Ureter (tissue), 1 donor: ENCODE measurements at regions not wholly inside any gene's neighbourhood (a gene's known extent, or its start where the extent isn't known, plus 50 kb on each side); places are given as distances from the start of the nearest gene placed in this dataset.

ENCODE experiments used
- DNase-seq: peaks from one replicate; pipeline ENCODE4 v3.0.0-alpha.2; 2020; ENCODE audit warnings: low spot score
- donor health status: DM: yes; HTN: yes; CAD: no.

- no peak for DNase-seq
Observed at GRCh38 chr14:101179691-101180211, 276.2 kb upstream of the RTL1 start.

GRCh38 chr14:101181446-101182313 is 278.2 kb upstream of the RTL1 start:
- no peak for DNase-seq

- no peak for DNase-seq
Observed at GRCh38 chr14:101182476-101182875, 279.0 kb upstream of the RTL1 start.

- DNase-seq, result no peak
Observed at GRCh38 chr14:101183376-101184103, 280.0 kb upstream of the RTL1 start.

- DNase-seq, result no peak
Observed at GRCh38 chr14:101184104-101184455, 280.6 kb upstream of the RTL1 start.

- no peak for DNase-seq
Observed at GRCh38 chr14:101184572-101184971, 281.1 kb upstream of the RTL1 start.

GRCh38 chr14:101185073-101185835 is 281.7 kb upstream of the RTL1 start:
- DNase-seq, result no peak

GRCh38 chr14:101185946-101186345 is 282.4 kb upstream of the RTL1 start:
- DNase-seq, result no peak

GRCh38 chr14:101186544-101186943 is 283.0 kb upstream of the RTL1 start:
- DNase-seq, result no peak

- DNase-seq, result no peak
Observed at GRCh38 chr14:101186992-101187815, 283.7 kb upstream of the RTL1 start.

- DNase-seq, result no peak
Observed at GRCh38 chr14:101187816-101188570, 284.5 kb upstream of the RTL1 start.

- no peak for DNase-seq
Observed at GRCh38 chr14:101188571-101188915, 285.0 kb upstream of the RTL1 start.

- DNase-seq, result no peak
Observed at GRCh38 chr14:101189266-101189665, 285.7 kb upstream of the RTL1 start.

- no peak for DNase-seq
Observed at GRCh38 chr14:101189962-101190560, 286.5 kb upstream of the RTL1 start.

GRCh38 chr14:101191101-101191720 is 287.7 kb upstream of the RTL1 start:
- DNase-seq, result peak; percentile 15

- DNase-seq, result peak; percentile 19
Observed at GRCh38 chr14:101191721-101192660, 288.5 kb upstream of the RTL1 start.

GRCh38 chr14:101192661-101193000 is 289.1 kb upstream of the RTL1 start:
- DNase-seq, result peak; percentile 32

- DNase-seq, result peak; percentile 27
Observed at GRCh38 chr14:101193106-101193844, 289.8 kb upstream of the RTL1 start.
